ENCODE measurements at regions not wholly inside any gene's neighbourhood (a gene's known extent, or its start where the extent isn't known, plus 50 kb on each side); places are given as distances from the start of the nearest gene placed in this dataset.
"Not testable (repeated sequence)": the region's sequence is repeated elsewhere in the genome, so short reads cannot be mapped to it uniquely, and the experiment has no call there.

GRCh38 chr9:27828908-27829307, 255.6 kb upstream of the C9orf72 start:
- no peak for DNase-seq

- no peak for DNase-seq
Observed at GRCh38 chr9:27829621-27830020, 256.3 kb upstream of the C9orf72 start.

DNA sequence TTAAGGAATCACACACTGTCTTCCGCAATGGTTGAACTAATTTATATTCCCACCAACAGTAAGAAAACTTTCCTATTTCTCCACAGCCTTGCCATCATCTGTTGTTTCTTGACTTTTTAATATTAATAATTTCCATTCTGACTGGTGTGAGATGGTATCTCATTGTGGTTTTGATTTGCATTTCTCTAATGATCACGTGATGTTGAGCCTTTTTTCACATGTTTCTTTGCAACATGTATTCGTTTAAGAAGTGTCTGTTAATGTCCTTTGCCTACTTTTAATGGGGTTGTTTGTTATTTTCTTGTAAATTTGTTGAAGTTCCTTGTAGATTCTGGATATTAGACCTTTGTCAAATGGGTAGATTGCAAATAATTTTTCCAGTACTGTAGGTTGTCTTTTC, 258.8 kb upstream of the C9orf72 start:
- DNase-seq, result not testable (repeated sequence)

DNA sequence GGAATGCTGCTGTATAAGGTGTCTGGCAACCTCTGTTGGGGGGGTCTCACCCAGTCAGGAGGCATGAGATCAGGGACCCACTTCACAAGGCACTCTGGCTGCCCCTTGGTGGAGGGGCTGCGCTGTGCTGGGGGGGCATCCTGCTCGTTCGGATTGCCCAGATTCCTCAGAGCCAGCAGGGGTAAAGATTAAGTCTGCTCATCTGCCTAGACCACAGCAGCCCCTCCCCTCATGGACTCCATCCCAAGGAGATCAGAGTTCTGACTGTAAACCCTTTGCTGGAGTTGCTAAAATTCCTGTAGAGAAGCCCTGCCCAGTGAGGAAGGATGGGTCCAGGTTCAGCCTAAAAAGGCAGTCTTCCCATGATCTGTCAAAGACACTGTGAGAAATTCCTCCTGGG, 262.0 kb upstream of the C9orf72 start:
- DNase-seq, result no peak

DNA sequence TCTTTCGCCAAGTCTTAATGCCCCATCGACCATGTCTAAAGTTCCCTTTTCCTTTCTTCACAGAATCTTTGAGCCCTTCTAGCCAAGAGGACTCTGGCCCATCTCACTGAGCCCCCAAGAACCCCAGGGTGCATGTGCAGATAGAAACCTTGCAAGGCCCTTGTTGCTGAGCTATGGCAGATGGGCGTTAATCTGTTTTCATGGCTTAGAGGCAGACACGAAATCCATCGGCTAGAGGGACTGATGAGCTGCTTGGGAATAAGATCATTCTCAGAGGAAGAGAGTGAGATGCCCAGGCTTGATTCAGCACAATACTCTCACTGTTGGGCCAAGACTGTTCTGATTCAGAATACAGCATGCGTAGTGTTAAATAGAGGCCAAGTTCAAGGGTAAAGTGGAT, 262.5 kb upstream of the C9orf72 start:
- no peak for DNase-seq

GRCh38 chr9:27836661-27837401, 263.6 kb upstream of the C9orf72 start:
- DNase-seq, result no peak

DNA sequence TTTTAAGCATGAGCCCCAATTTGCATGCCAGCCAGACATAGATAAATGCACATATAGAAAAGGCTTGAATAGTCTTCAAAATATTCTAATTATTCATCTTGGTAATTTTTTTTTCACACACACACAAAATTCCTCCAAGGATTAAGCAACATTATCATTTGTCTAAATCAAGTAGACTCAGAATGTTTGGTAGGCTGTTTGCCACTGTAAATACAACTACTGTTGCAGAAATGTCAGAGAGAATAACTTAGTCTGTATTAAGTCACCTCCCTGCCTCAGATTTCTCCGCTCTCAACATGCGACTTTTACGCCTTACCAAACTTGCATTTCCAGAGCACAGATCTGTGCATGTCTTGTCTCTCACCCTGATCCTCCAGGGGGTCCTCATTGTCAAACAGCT, 265.6 kb upstream of the C9orf72 start:
- no peak for DNase-seq

GRCh38 chr9:27839767-27840166, 266.5 kb upstream of the C9orf72 start:
- not testable (repeated sequence) for DNase-seq

GRCh38 chr9:27844797-27845196, 271.5 kb upstream of the C9orf72 start:
- no peak for DNase-seq

DNA sequence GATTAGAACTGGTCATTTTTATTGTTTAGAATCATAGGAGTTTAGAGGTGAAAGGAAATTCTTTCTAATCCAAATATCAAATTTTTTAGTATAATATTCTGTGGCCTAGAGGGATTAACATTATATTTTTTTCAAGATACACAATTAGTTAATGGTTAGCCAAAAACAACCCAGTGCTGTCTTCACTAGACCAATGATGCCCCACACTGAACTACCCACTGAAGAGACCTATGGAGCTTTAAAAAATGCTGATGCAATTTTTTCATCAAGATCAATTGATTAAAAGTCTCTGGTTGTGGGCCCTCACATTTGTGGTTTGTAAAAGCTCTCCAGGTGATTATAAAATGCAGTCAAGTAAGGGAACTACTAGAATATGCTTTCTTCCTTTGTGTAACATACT, 274.1 kb upstream of the C9orf72 start:
- DNase-seq, result no peak

DNA sequence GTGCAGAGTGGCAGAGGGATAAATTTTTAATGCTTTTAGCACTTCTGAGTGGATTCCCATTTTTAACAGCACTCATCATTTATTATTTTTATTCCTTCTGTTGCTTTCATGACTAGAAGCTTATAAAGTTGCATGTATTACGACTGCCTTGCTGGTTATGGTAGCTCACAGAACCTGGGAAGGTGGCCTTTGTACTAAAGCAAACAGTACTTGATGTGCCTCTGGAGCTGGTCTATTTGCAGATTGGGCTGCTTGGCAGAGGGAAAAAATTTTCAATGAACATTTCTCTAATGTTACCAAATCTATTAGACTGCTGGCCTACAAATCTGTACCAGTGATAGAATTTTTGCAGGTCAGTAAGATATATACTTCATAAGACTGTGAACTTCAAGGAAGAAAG, 274.5 kb upstream of the C9orf72 start:
- no peak for DNase-seq

GRCh38 chr9:27848315-27848714, 275.0 kb upstream of the C9orf72 start:
- DNase-seq, result no peak

DNA sequence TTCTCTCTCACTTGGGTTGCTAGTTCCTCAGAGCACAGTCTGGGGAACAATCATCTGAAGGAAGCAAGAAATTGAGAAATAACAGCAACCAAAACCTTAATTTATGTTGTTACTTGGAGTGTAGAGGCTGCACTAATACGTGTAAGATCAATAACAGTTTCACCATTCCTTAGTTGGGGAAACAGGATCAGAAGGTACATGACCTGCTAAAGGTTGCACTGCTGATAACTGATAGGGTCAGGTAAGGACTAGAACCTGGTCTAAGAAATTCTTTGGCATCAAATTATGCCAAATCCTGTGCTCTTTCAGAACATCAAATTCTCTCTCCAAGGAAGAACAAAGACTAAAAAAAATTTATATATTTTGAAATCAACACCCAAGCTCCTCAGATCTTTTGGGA, 278.6 kb upstream of the C9orf72 start:
- DNase-seq, result no peak

DNA sequence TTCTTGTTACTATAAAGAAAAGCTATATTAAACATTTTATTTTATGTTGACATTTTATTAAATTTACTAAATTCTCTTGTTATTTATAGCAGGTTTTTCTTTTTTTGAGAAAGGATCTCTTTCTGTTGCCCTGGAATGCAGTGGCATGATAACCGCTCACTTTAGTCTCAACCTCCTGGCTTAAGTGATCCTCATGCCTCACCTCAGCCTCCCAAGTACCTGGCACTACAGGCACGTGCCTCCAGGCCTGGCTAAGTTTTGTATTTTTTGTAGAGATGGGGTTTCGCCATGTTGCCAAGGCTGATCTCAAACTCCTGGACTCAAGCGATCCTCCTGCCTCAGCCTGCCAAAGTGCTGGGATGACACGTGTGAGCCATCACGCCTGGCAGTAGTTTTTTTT, 280.2 kb upstream of the C9orf72 start:
- DNase-seq, result no peak

DNA sequence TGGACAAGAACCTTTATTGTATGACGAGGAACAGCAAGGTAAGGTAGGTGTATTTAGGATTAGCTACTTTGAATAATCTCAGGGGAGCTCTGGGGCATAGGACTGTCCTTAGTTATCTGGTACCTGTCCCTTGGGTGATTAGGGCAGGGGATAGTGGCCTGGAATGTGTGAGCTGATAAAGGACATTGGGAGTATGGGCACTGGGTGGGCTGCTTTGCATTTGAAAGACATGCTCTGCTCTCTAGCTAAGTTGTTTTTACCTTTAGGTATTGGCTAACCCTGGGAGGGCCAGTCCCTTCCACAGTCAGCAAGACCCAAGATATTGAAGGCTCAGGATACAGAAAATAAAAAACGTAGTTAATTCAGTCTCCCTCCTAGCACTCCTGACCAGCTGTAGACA, 282.8 kb upstream of the C9orf72 start:
- no peak for DNase-seq

DNA sequence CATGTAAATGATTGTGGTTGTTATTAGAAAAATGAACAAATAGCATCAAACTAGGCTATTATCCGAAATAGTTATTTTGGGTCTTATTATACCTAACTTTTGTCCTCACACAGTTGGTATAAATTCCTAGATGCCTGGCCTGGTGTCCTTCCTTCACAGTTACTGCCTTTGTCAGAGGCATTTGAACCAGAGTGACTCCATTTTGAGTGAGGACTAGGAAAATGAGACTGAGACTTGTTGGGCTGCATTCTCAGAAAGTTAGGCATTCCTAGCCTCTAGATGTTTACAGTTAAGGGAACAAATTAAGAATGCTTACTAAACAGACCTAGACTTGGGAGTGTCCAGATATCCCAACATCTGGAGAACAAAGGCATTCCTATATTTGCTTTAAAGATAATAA, 283.5 kb upstream of the C9orf72 start:
- no peak for DNase-seq

GRCh38 chr9:27861887-27862286, 288.6 kb upstream of the C9orf72 start:
- no peak for DNase-seq

DNA sequence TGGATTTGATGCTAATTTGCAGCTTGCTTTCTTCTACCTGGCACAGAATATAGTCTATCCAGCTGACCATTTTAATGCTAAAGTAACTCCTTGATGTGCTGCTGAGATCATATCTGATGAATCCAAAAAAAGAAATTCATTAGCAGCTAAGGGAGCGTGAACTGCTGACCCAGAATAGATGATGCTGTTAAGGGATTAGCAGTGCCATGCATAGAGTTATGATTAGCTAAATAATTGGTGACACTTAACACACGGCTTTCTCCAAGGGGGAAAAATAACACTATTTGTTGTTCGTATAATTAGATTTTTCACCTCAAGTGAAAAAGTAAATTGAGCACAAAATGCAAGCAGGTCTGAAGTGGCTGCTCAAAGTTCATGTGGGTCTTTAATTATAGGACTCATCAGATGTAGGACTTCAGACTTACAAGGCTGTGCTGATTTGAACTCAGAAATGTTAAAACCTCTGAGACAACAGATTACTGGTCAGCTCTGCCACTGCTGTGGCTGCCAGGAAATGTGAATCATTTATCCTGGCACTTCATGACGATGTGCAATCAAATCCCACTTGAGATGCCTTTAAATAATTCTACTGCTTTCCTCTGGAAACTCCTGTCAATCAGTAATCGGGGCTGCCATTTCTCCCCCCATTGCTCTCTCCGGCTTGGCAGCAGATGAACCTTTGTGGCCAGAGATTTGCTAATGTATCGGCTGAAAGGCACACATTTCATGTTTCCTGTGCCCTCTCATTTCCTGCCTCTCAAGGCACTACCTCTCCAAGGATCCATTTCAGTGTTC, 291.6 kb upstream of the C9orf72 start:
- no peak for DNase-seq

DNA sequence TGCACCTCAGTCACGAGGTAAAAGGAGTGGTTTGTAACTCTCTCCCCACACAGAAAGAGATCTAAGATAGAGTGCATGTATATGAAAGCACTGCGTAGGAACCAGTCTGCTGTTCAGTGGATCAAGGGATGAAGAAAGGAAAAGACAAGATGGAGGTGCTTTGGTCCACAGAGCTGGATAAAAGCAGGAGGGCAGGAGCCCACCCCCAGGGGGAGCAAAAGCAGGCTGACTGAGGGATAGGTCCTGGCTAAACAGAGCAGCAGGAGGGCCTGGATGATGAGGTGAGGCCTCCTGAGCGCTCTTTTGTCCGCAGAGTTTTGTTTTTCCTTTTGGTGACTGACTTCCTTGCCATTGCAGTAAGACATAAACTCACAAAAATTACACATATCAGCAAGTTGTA, 293.5 kb upstream of the C9orf72 start:
- DNase-seq, result no peak

GRCh38 chr9:27870404-27870803, 297.1 kb upstream of the C9orf72 start:
- no peak for DNase-seq

GRCh38 chr9:27880156-27880555, 306.9 kb upstream of the C9orf72 start:
- DNase-seq, result no peak

DNA sequence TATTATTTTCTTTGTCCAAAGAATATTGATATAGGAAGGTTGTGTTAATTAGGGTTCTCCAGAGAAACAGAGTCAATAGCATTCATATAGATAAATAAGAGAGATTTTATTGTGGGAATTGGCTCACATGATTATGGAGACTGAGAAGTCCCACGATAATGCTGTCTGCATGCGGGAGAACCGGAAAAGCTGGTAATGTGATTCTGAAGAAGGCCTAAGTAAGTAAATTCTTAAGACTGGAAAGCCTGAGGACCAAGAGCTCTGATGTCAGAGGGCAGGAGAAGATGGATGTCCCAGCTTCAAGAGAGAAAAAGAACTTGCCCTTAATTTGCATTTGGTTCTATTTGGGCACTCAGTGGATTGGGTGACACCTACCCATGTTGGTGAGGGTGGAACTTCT, 307.4 kb upstream of the C9orf72 start:
- DNase-seq, result no peak

DNA sequence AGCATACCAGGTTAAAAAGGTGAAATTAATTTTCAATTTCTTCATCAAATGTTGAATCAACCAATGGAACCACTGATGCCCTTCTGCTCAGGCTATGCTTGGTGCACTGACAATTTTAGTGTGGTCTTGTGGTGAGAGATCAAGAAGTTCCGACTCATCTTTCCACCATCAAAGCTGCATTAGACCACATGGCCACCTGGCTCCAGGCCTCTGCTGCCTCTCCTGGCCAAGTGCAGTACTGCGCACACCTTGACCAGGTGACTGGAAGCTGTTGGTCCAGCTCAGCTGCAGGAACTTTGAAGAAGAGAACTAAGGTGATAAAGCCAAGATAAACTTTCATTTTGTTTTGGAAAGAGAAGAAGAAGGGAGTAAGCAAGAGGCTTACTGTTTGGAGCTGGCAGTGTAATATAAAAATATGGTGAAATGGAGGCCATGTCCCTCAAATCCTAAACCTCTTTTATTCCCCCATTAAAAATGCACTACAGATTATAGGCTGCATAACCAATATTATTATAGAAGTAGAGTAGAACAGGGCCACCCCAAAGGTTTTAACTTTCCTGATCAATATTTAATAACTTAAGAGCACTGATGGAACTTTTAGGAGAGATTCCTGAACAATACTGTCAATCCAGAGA, 315.5 kb upstream of the C9orf72 start:
- DNase-seq, result peak; percentile 66

- DNase-seq, result no peak
Observed at GRCh38 chr9:27924502-27924901, 351.2 kb upstream of the C9orf72 start.
